GM18511 (cell line): ENCODE measurements at regions not wholly inside any gene's neighbourhood (a gene's known extent, or its start where the extent isn't known, plus 50 kb on each side); places are given as distances from the start of the nearest gene placed in this dataset.

ENCODE experiments used
- ATAC-seq: cut with Tn5 transposase; IDR thresholded peaks from one replicate; pipeline ENCODE4 v1.9.1; 2021; ENCODE audit warnings: mild to moderate bottlenecking, moderate library complexity; ENCODE audit not compliant: unreplicated experiment

- no peak for ATAC-seq
Measured at GRCh38 chr10:121096617-121097431, 245.7 kb downstream of the WDR11 start.

DNA sequence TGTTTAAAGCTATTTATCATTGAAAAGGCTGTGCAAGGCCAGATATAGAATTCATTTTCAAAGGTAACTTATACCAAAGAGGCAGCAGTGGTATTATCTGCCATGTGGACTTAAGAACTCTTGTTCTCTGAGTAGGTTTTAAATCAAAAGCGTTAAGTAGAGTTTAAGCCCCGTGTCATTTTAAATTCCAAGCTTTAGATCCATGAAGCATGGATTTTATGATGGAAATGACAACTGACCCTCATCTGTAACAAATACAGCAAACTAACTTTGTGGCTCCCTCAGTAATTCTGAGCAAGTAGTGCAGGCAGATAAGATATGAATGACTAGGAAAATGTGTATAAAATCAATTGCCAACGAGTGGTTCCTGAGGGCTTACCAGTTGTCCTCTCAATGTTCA is 247.0 kb downstream of the WDR11 start:
- ATAC-seq: no peak

GRCh38 chr10:121098751-121099150 is 247.6 kb downstream of the WDR11 start:
- ATAC-seq: no peak

DNA sequence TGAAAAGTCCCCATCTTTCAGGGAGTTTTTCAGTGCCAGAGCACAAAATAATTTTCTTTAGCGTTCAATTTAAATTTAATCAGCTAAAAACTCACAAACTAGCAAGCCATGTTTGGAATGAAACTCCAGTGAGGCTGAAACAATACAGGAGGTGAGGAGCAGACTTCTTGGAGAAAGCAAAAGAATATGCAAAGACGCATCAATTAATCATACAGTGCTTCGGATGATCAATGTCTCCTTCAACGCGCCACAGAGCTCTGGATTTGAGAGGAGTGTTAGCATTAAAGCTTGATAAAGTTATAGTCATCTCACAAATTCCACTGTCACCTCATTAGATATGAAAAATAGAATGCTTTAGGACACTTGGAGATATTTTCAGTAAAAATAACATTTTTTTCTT is 248.0 kb downstream of the WDR11 start:
- ATAC-seq: no peak

- no peak for ATAC-seq
Measured at GRCh38 chr10:121099592-121099991, 248.4 kb downstream of the WDR11 start.

- no peak for ATAC-seq
Measured at GRCh38 chr10:121101561-121101960, 250.4 kb downstream of the WDR11 start.

- ATAC-seq: no peak
Measured at GRCh38 chr10:121102706-121103105, 251.5 kb downstream of the WDR11 start.

DNA sequence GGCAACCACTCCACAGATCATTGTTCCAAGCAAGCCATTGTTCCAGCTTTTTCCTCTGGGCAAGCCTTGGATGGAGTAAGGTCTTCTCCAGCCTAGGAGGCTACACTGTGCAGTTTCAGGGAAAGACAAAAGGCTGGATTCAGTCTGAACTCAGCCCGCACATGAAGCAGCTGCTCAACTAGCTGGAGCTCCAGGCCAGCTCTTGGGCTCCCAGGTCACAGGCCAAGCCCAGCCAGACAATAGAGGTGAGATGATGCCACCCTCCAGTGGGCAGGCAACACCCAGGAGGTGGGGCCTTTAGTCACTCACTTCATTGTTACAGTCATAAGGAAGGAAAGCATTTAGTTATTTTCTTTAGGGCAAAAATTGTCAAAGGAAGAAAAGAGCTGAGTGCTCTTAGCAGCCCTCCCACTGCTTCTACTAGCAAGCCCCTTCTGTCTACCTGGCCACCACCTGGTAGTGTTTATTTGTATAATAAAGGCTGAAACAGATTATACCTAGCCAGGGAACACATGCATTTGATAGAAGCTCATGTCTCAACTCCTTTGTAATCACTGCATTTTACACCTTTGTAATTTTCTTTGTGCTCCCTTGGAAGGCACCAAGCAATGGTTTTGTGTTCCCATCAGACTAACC is 253.4 kb downstream of the WDR11 start:
- ATAC-seq: no peak

GRCh38 chr10:121106611-121107010 is 255.4 kb downstream of the WDR11 start:
- no peak for ATAC-seq

DNA sequence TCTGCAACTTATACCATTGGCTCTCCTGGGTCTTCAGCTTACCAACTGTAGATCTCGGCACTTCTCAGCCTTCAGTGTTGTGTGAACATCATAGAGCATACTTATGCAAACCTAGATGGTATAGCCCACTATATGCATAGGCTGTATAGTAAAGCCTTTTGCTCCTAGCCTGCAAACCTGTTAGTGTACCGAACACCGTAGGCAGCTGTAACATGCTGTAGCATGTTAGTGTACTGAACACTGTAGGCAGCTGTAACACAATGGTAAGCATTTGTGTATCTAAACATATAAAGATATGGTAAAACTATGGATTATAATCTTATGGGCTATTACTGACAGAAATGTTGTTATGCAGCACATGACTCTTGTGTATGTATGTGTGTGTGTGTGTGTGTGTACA is 256.9 kb downstream of the WDR11 start:
- ATAC-seq: no peak

GRCh38 chr10:121110369-121110768 is 259.2 kb downstream of the WDR11 start:
- no peak for ATAC-seq

DNA sequence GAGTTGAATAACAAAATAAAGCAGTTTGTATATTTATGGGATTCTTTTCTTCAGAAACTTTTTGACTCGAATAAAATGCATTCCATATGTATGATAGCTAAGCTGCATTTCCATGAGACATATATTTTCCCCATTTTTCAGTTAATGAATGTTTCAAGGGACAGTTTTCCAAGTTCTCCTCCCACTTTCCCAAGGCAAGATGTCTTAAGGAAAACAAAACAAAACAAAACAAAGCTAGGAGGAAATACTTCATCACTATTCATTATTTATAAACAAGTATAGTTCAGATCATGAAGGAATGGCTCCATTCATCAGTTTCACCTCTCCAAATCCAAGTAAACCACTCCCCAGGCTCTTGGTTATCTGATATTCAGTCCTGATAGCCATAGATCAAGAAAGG is 261.0 kb downstream of the WDR11 start:
- no peak for ATAC-seq

- no peak for ATAC-seq
Measured at GRCh38 chr10:121112579-121113384, 261.6 kb downstream of the WDR11 start.

GRCh38 chr10:121113385-121113696 is 262.2 kb downstream of the WDR11 start:
- no peak for ATAC-seq

GRCh38 chr10:121113911-121114310 is 262.7 kb downstream of the WDR11 start:
- no peak for ATAC-seq

GRCh38 chr10:121115154-121115553 is 264.0 kb downstream of the WDR11 start:
- no peak for ATAC-seq

- ATAC-seq: no peak
Measured at GRCh38 chr10:121121462-121121861, 270.3 kb downstream of the WDR11 start.

GRCh38 chr10:121127151-121127906 is 276.2 kb downstream of the WDR11 start:
- no peak for ATAC-seq

DNA sequence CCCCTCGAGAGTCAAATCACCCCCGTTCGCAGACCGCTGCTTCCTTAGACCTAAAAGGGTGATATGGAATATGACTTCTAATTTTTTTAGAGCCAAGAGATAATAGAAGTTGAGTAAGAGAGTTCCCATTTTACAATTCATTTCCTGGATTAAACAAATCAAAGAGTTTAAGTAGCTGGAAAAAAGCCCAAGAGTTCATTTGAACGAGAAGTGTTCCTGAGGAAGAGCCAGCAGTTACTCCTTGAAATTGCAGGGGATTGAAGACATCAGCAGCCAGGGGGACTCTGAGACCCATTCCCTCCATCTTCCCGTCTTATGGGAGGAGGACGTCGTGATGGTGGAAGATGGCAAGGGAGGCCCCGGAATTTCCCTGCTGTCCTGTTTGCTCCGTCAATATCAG is 277.0 kb downstream of the WDR11 start:
- no peak for ATAC-seq

GRCh38 chr10:121129266-121129665 is 278.1 kb downstream of the WDR11 start:
- no peak for ATAC-seq

DNA sequence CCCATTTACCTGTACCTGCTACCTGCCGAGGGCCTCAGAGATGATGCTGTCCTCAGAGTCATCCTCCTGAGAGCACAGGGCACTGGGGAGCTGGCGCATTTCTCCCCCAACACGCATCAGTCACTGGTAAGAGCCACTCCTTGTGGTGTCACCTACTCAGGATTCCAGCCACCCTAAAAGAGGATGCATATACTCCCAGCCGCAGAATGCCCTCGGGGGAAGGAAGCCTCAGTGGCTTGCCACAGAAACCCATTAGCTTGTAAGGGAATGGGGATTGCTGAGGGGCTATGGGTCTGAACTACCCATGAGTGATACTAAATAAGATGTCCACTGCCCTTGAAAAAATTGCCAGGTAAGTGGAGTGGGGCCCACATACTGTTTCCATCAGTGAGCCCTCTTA is 279.2 kb downstream of the WDR11 start:
- no peak for ATAC-seq
